HEK293 (cell line): ENCODE measurements at regions not wholly inside any gene's neighbourhood (a gene's known extent, or its start where the extent isn't known, plus 50 kb on each side); places are given as distances from the start of the nearest gene placed in this dataset.
A peak's percentile ranks its signal among the peaks of the same experiment; 100 is the strongest.

ENCODE experiments used
- CTCF ChIA-PET: fragments of 350-600 bp; formaldehyde crosslinking; extraction: SDS; loops from one replicate; lab custom pipeline; 2021; ENCODE audit warnings: antibody characterized with exemption; lab: Yijun Ruan, JAX
- POLR2A ChIA-PET: fragments of 300-600 bp; formaldehyde crosslinking; extraction: SDS; loops from one replicate; lab custom pipeline; 2020; ENCODE audit warnings: antibody characterized with exemption, inconsistent platforms; lab: Yijun Ruan, JAX
- H3K27ac ChIP-seq: fragments of 200-500 bp; sonication (Bioruptor generic); 2 replicates; pipeline ENCODE4 v1.5.1; 2014; ENCODE audit warnings: low read depth, low read length, control low read depth, inconsistent platforms; ENCODE audit errors: extremely low read depth
- H3K36me3 ChIP-seq, 2 experiments: fragments of 200-500 bp in 1 of 2; sonication (Bioruptor generic) in 1 of 2; 1 replicate in 1 of 2; 2 replicates in 1 of 2; pipeline ENCODE4 v1.5.1; 2014 to 2017; ENCODE audit warnings: inconsistent platforms in 2 of 2, low read length in 2 of 2; ENCODE audit not compliant: control insufficient read depth in 2 of 2, insufficient read depth in 1 of 2
- H3K4me1 ChIP-seq: fragments of 200-500 bp; sonication (Bioruptor generic); 2 replicates; pipeline ENCODE4 v1.5.1; 2014; ENCODE audit warnings: mild to moderate bottlenecking, low read length, inconsistent platforms; ENCODE audit not compliant: control insufficient read depth, insufficient read depth
- H3K4me3 ChIP-seq: 2 replicates; pipeline ENCODE4 v1.5.1; 2011; ENCODE audit warnings: low read depth, mild to moderate bottlenecking, control low read depth, low read length, moderate library complexity
- H3K9me3 ChIP-seq: fragments of 200-500 bp; sonication (Bioruptor generic); 2 replicates; pipeline ENCODE4 v1.5.1; 2014; ENCODE audit warnings: low read depth, low read length, inconsistent platforms; ENCODE audit not compliant: control insufficient read depth, insufficient read depth
- EGR2 ChIP-seq: fragments of 450-650 bp; formaldehyde crosslinking; IDR thresholded peaks from 2 replicates; pipeline ENCODE4 v1.5.1; 2016; ENCODE audit warnings: low read depth, missing biosample characterization, missing genetic modification characterization
- GLIS2 ChIP-seq: fragments of 450-650 bp; formaldehyde crosslinking; IDR thresholded peaks from 2 replicates; pipeline ENCODE4 v1.5.1; 2016; ENCODE audit warnings: missing biosample characterization, missing genetic modification characterization
- ZFHX2 ChIP-seq: fragments of 450-650 bp; formaldehyde crosslinking; conservative IDR thresholded peaks from 2 replicates; pipeline ENCODE4 v1.5.1; 2016; ENCODE audit warnings: missing biosample characterization, missing genetic modification characterization
- ZNF335 ChIP-seq: fragments of 450-650 bp; formaldehyde crosslinking; conservative IDR thresholded peaks from 2 replicates; pipeline ENCODE4 v1.5.1; 2016; ENCODE audit warnings: missing biosample characterization, missing genetic modification characterization
- ZNF404 ChIP-seq: fragments of 450-650 bp; formaldehyde crosslinking; IDR thresholded peaks from 2 replicates; pipeline ENCODE4 v1.5.1; 2017; ENCODE audit warnings: missing biosample characterization, missing genetic modification characterization
- ZNF654 ChIP-seq: fragments of 450-650 bp; formaldehyde crosslinking; IDR thresholded peaks from 2 replicates; pipeline ENCODE4 v1.5.1; 2016; ENCODE audit warnings: low read depth, missing biosample characterization, missing genetic modification characterization
- ZNF701 ChIP-seq: fragments of 450-650 bp; formaldehyde crosslinking; IDR thresholded peaks from 2 replicates; pipeline ENCODE4 v1.5.1; 2016; ENCODE audit warnings: missing biosample characterization, missing genetic modification characterization
- ZNF707 ChIP-seq: fragments of 450-650 bp; formaldehyde crosslinking; IDR thresholded peaks from 2 replicates; pipeline ENCODE4 v1.5.1; 2016; ENCODE audit warnings: missing biosample characterization, missing genetic modification characterization
- ZNF792 ChIP-seq: fragments of 450-650 bp; formaldehyde crosslinking; IDR thresholded peaks from 2 replicates; pipeline ENCODE4 v1.5.1; 2016; ENCODE audit warnings: missing biosample characterization, missing genetic modification characterization
- ZSCAN23 ChIP-seq: fragments of 450-650 bp; formaldehyde crosslinking; IDR thresholded peaks from 2 replicates; pipeline ENCODE4 v1.5.1; 2016; ENCODE audit warnings: missing biosample characterization, missing genetic modification characterization
- TF ChIP-seq, protein P1 (sequence below): fragments of 450-650 bp; formaldehyde crosslinking; IDR thresholded peaks from 2 replicates; pipeline ENCODE4 v1.5.1; 2017; ENCODE audit warnings: missing biosample characterization, missing genetic modification characterization
- TF ChIP-seq, protein P2 (sequence below): fragments of 450-650 bp; formaldehyde crosslinking; IDR thresholded peaks from 2 replicates; pipeline ENCODE4 v1.5.1; 2017; ENCODE audit warnings: missing biosample characterization, mild to moderate bottlenecking, missing genetic modification characterization, moderate library complexity
- TF ChIP-seq, protein P3 (sequence below): fragments of 450-650 bp; formaldehyde crosslinking; IDR thresholded peaks from 2 replicates; pipeline ENCODE4 v1.5.1; 2017; ENCODE audit warnings: missing biosample characterization, missing genetic modification characterization
- TF ChIP-seq, protein P4 (sequence below): fragments of 450-650 bp; formaldehyde crosslinking; IDR thresholded peaks from 2 replicates; pipeline ENCODE4 v1.5.1; 2016; ENCODE audit warnings: missing biosample characterization, missing genetic modification characterization

DNA sequence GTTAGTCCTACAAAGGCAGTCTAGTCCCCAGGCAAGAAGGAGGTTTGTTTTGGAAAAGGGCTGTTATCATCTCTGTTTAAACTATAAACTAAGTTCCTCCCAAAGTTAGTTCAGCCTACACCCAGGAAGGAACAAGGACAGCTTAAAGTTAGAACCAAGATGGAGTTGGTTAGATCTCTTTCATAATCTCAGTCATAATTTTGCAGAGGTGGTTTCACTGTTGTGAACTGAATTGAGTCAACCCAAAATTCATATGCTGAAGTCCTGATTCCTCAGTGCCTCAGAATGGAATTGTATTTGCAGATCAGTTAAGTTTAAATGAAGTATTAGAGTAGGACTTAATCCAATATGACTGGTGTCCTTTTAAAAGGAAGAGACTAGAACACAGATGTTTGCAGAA, 101.0 kb upstream of the C3orf80 start:
- Histone ChIP-seq H3K36me3 (no peaks in the 10 kb centered on the region), H3K27ac (no peak overlapping the region), H3K4me3 (no peak overlapping the region), H3K4me1 (no peaks in the 10 kb centered on the region), H3K9me3 (no peaks in the 10 kb centered on the region)
- POLR2A ChIA-PET = no interaction called here
- CTCF ChIA-PET = no interaction called here
- TF ChIP-seq, protein P1, sequence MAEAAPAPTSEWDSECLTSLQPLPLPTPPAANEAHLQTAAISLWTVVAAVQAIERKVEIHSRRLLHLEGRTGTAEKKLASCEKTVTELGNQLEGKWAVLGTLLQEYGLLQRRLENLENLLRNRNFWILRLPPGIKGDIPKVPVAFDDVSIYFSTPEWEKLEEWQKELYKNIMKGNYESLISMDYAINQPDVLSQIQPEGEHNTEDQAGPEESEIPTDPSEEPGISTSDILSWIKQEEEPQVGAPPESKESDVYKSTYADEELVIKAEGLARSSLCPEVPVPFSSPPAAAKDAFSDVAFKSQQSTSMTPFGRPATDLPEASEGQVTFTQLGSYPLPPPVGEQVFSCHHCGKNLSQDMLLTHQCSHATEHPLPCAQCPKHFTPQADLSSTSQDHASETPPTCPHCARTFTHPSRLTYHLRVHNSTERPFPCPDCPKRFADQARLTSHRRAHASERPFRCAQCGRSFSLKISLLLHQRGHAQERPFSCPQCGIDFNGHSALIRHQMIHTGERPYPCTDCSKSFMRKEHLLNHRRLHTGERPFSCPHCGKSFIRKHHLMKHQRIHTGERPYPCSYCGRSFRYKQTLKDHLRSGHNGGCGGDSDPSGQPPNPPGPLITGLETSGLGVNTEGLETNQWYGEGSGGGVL (tag by site-specific recombination) = no peak
- TF ChIP-seq, protein P2, sequence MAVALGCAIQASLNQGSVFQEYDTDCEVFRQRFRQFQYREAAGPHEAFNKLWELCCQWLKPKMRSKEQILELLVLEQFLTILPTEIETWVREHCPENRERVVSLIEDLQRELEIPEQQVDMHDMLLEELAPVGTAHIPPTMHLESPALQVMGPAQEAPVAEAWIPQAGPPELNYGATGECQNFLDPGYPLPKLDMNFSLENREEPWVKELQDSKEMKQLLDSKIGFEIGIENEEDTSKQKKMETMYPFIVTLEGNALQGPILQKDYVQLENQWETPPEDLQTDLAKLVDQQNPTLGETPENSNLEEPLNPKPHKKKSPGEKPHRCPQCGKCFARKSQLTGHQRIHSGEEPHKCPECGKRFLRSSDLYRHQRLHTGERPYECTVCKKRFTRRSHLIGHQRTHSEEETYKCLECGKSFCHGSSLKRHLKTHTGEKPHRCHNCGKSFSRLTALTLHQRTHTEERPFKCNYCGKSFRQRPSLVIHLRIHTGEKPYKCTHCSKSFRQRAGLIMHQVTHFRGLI (tag by site-specific recombination) = no peak
- TF ChIP-seq ZNF792 (tag by site-specific recombination) (no peak), ZNF335 (tag by site-specific recombination) (no peak)

DNA sequence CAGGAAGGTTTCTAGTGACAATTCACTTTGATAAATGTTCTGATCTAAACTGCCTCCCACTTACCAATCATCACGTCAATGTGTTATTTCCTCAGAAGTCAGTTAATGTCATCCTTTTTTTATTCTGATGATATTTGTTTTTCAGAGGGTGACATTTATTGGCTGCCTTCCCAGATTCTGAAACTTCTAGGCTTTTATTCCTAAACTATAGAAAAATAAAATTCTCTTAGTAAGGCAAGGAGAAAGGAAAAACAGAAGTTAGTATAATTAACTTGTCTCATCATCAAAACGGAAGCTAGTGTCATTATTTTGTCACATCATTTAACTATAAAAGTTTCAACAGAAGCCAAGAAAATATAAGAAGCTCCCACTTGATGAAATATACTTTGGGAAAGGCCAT, 100.0 kb upstream of the C3orf80 start:
- Histone ChIP-seq H3K4me3 (no peak overlapping the region), H3K4me1 (no peaks in the 10 kb centered on the region), H3K36me3 (no peaks in the 10 kb centered on the region), H3K27ac (no peak overlapping the region), H3K9me3 (no peaks in the 10 kb centered on the region)
- POLR2A ChIA-PET = no interaction called here
- TF ChIP-seq, protein P3, sequence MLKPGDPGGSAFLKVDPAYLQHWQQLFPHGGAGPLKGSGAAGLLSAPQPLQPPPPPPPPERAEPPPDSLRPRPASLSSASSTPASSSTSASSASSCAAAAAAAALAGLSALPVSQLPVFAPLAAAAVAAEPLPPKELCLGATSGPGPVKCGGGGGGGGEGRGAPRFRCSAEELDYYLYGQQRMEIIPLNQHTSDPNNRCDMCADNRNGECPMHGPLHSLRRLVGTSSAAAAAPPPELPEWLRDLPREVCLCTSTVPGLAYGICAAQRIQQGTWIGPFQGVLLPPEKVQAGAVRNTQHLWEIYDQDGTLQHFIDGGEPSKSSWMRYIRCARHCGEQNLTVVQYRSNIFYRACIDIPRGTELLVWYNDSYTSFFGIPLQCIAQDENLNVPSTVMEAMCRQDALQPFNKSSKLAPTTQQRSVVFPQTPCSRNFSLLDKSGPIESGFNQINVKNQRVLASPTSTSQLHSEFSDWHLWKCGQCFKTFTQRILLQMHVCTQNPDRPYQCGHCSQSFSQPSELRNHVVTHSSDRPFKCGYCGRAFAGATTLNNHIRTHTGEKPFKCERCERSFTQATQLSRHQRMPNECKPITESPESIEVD (tag by site-specific recombination) = peak; percentile 44; the same call in 1 of the 2 replicates
- TF ChIP-seq ZNF707 (tag by site-specific recombination) = no peak
- CTCF ChIA-PET = interaction anchor here (0.6 kb wide), 1 partner anchor 8 kb away, joined by 4 read pairs; no protein-coding TSS in a partner anchor

DNA sequence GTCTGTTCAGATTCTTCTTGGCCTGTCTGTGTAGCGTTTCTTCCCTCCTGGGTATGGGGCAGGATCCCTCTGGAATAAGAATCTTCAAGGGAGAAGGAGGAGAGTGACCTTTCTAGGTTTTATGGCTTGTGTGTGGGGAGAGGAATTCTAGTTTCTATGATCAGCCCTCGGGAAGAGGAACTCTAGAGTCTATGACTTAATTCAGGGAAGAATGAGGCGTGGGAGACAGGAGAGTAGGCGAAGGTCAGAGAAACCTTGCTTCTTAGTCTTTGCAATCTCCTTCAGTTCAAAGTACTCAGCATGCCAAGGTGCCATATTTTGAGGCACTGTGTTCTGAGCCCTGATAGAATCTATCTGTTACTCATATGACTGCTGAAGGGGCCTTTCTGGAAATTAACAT, 99.2 kb upstream of the C3orf80 start:
- Histone ChIP-seq H3K36me3 (no peaks in the 10 kb centered on the region), H3K27ac (no peak overlapping the region), H3K4me1 (no peaks in the 10 kb centered on the region), H3K9me3 (no peaks in the 10 kb centered on the region), H3K4me3 (no peak overlapping the region)
- POLR2A ChIA-PET = no interaction called here
- no peak for TF ChIP-seq ZNF404 (tag by site-specific recombination)
- TF ChIP-seq EGR2 (tag by site-specific recombination) = peak; percentile 93
- peak; percentile 87 for TF ChIP-seq ZFHX2 (tag by site-specific recombination)
- CTCF ChIA-PET = no interaction called here

DNA sequence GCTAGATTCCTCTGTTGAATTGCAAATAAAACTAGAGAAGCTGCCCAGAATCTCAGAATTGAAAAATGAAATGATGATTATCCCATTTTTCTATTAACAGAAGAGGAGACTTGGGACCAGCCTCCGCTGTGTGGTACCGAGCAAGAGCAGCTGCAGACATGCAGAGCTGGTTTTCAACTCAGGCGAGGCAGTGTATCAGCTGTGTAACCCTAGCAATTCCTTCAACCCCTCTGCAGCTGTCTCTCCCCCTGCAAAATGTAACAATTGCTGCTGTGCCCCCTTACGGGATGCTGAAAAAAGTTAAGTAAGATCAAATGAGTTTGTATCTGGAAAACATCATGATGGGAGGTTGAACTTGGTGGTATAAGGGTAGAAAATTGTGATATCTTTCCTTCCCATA, 98.5 kb upstream of the C3orf80 start:
- TF ChIP-seq, protein P4, sequence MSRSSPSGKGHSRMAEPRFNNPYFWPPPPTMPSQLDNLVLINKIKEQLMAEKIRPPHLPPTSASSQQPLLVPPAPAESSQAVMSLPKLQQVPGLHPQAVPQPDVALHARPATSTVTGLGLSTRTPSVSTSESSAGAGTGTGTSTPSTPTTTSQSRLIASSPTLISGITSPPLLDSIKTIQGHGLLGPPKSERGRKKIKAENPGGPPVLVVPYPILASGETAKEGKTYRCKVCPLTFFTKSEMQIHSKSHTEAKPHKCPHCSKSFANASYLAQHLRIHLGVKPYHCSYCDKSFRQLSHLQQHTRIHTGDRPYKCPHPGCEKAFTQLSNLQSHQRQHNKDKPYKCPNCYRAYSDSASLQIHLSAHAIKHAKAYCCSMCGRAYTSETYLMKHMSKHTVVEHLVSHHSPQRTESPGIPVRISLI (tag by site-specific recombination) = no peak
- TF ChIP-seq ZNF654 (tag by site-specific recombination) (no peak), ZSCAN23 (tag by site-specific recombination) (no peak), ZNF701 (tag by site-specific recombination) (no peak), GLIS2 (tag by site-specific recombination) (no peak)
- no peak overlapping the region for H3K27ac ChIP-seq
- no peaks in the 10 kb centered on the region for H3K36me3 ChIP-seq
- no peak overlapping the region for H3K4me3 ChIP-seq
- POLR2A ChIA-PET = no interaction called here
- no peaks in the 10 kb centered on the region for H3K4me1 ChIP-seq
- H3K9me3 ChIP-seq = no peaks in the 10 kb centered on the region
- CTCF ChIA-PET = no interaction called here
